ENCODE measurements at regions not wholly inside any gene's neighbourhood (a gene's known extent, or its start where the extent isn't known, plus 50 kb on each side); places are given as distances from the start of the nearest gene placed in this dataset.
A peak's percentile ranks its signal among the peaks of the same experiment; 100 is the strongest.

GRCh38 chr1:166785987-166786386 lies 53.3 kb upstream of the POGK start:
- H3K14ac ChIP-seq (ENCODE audit: insufficient read length) = no peak overlapping the region
- H3K4me3 ChIP-seq (ENCODE audit: extremely low read depth in 1 of 4, insufficient read depth in 2 of 4, low read depth in 3 of 4, low read length in 4 of 4) = no peak overlapping the region
- H3K79me1 ChIP-seq (ENCODE audit: low read depth, low read length) = no peaks in the 10 kb centered on the region
- no peak overlapping the region for H3K27ac ChIP-seq (ENCODE audit: low read depth, low read length)
- H3K27me3 ChIP-seq (replicated peaks in 1 of 4; ENCODE audit: control insufficient read depth in 3 of 4, extremely low read depth in 1 of 4, insufficient read depth in 3 of 4, low read length in 3 of 4) = no peaks in the 10 kb centered on the region
- H3K18ac ChIP-seq (ENCODE audit: extremely low read depth, low read length) = no peak overlapping the region
- no peaks in the 10 kb centered on the region for H3K79me2 ChIP-seq (ENCODE audit: control insufficient read depth in 1 of 2, insufficient read depth in 2 of 2, low read length in 2 of 2)
- ChIA-PET POLR2A (ENCODE audit: partially characterized antibody) (no interaction called here), CTCF (ENCODE audit: partially characterized antibody) (interaction anchor here (1.4 to 2.3 kb wide), 6 partner anchors 13 to 39 kb away, joined by 3 to 7 read pairs (median 4); no protein-coding TSS in a partner anchor)
- H2BK20ac ChIP-seq (ENCODE audit: low read length) = no peak overlapping the region
- no peaks in the 10 kb centered on the region for H3K9me3 ChIP-seq (ENCODE audit: insufficient read depth in 2 of 2, low read depth in 1 of 2, low read length in 1 of 2)
- H2BK15ac ChIP-seq (ENCODE audit: low read length) = no peak overlapping the region
- H2BK120ac ChIP-seq (replicated peaks; ENCODE audit: low read depth, low read length) = no peak overlapping the region
- H3K4ac ChIP-seq (replicated peaks; ENCODE audit: insufficient read length, low read depth, low read length) = no peak overlapping the region
- TF ChIP-seq, protein P1, sequence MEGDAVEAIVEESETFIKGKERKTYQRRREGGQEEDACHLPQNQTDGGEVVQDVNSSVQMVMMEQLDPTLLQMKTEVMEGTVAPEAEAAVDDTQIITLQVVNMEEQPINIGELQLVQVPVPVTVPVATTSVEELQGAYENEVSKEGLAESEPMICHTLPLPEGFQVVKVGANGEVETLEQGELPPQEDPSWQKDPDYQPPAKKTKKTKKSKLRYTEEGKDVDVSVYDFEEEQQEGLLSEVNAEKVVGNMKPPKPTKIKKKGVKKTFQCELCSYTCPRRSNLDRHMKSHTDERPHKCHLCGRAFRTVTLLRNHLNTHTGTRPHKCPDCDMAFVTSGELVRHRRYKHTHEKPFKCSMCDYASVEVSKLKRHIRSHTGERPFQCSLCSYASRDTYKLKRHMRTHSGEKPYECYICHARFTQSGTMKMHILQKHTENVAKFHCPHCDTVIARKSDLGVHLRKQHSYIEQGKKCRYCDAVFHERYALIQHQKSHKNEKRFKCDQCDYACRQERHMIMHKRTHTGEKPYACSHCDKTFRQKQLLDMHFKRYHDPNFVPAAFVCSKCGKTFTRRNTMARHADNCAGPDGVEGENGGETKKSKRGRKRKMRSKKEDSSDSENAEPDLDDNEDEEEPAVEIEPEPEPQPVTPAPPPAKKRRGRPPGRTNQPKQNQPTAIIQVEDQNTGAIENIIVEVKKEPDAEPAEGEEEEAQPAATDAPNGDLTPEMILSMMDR (IDR thresholded peaks at IDR 0.05; ENCODE audit: control extremely low read depth in 1 of 3, insufficient read depth in 1 of 3, low read depth in 1 of 3, low read length in 3 of 3) = peak in 2 of 3 experiments; percentile 16 to 42; a peak in 2 of 4 replicates
- no peak for TF ChIP-seq NRF1 (IDR thresholded peaks at IDR 0.05; ENCODE audit: low read depth, low read length)
- no peak for TF ChIP-seq BRCA1 (IDR thresholded peaks at IDR 0.05; ENCODE audit: low read depth, low read length)
- no peak for TF ChIP-seq ASH2L (IDR thresholded peaks at IDR 0.05; ENCODE audit: low read length)
- TF ChIP-seq EZH2 (IDR thresholded peaks at IDR 0.05; ENCODE audit: low read depth, low read length, severe bottlenecking) = no peak
- TF ChIP-seq GABPA (IDR thresholded peaks at IDR 0.05; ENCODE audit: borderline replicate concordance, insufficient read depth, low read length) = no peak
- no peak for TF ChIP-seq HDAC6 (IDR thresholded peaks at IDR 0.05; ENCODE audit: low read depth, low read length)
- no peak for TF ChIP-seq SIX5 (IDR thresholded peaks at IDR 0.05; ENCODE audit: low read depth, low read length)
- peak; percentile 33 to 36; a peak in 2 of 4 replicates for TF ChIP-seq RAD21 (IDR thresholded peaks at IDR 0.05 in 1 of 2, conservative IDR thresholded peaks at IDR 0.05 in 1 of 2; ENCODE audit: low read depth in 2 of 2, low read length in 2 of 2)
- TF ChIP-seq TEAD4 (IDR thresholded peaks at IDR 0.05; ENCODE audit: low read depth, low read length) = no peak
- TF ChIP-seq SP4 (IDR thresholded peaks at IDR 0.05; ENCODE audit: low read length) = no peak
- TF ChIP-seq TAF7 (optimal IDR thresholded peaks at IDR 0.05; ENCODE audit: borderline replicate concordance, low read depth, low read length) = no peak
- no peak overlapping the region for H2AFZ ChIP-seq (ENCODE audit: low read length)
- no peak overlapping the region for H3K9ac ChIP-seq (replicated peaks in 1 of 4; ENCODE audit: extremely low read depth in 1 of 4, low read depth in 3 of 4, low read length in 3 of 4)
- no peak for DNase-seq (ENCODE audit: low read depth in 1 of 2, low spot score in 2 of 2)
- no peaks in the 10 kb centered on the region for H4K20me1 ChIP-seq (replicated peaks in 1 of 2; ENCODE audit: control insufficient read depth in 1 of 2, insufficient read depth in 2 of 2, low read length in 2 of 2)
- H4K91ac ChIP-seq (replicated peaks; ENCODE audit: insufficient read length, low read length) = no peak overlapping the region
- H2BK12ac ChIP-seq (ENCODE audit: low read depth, low read length) = no peak overlapping the region
- H3K4me2 ChIP-seq (ENCODE audit: insufficient read depth in 1 of 2, low read depth in 2 of 2, low read length in 2 of 2) = no peak overlapping the region
- H2AK5ac ChIP-seq (ENCODE audit: low read depth, low read length) = no peak overlapping the region
- H3K23me2 ChIP-seq (ENCODE audit: low read depth, low read length) = no peaks in the 10 kb centered on the region
- no peak overlapping the region for H2BK5ac ChIP-seq (ENCODE audit: low read depth, low read length)
- H3K23ac ChIP-seq (ENCODE audit: insufficient read length) = no peak overlapping the region
- H3K36me3 ChIP-seq (ENCODE audit: control insufficient read depth in 2 of 4, insufficient read depth in 4 of 4, low read length in 3 of 4) = no peaks in the 10 kb centered on the region
- no peak for FAIRE-seq
- H3K56ac ChIP-seq (replicated peaks; ENCODE audit: insufficient read length, low read depth, low read length) = no peak overlapping the region
- H3K4me1 ChIP-seq (replicated peaks in 1 of 4; ENCODE audit: control insufficient read depth in 3 of 4, insufficient read depth in 4 of 4, low read length in 3 of 4) = peaks cover 0 to 5% (median 0%) of the 10 kb centered on the region in 4 experiments; a peak in 1 of 7 replicates
- WGBS, 2 experiments (ENCODE audit: extremely low coverage in 1 of 2, insufficient coverage in 1 of 2, insufficient read length in 1 of 2, insufficient replicate concordance in 2 of 2, low coverage in 1 of 2, low lambda C conversion rate in 2 of 2, missing lambda C conversion rate in 1 of 2) = 95% methylated on average over 1 of the region's 1 CpG; no CpG with 5 or more reads in 1 of the 2 experiments
- no peak overlapping the region for H4K5ac ChIP-seq (ENCODE audit: insufficient read length, low read depth, low read length)
- no peak overlapping the region for H4K8ac ChIP-seq (ENCODE audit: extremely low read depth, insufficient read depth, low read length)

Measured in H1 (cell line).